NAMALWA (cell line): ENCODE measurements at regions not wholly inside any gene's neighbourhood (a gene's known extent, or its start where the extent isn't known, plus 50 kb on each side); places are given as distances from the start of the nearest gene placed in this dataset.
A peak's percentile ranks its signal among the peaks of the same experiment; 100 is the strongest.

Experiments used
- DNase-seq: peaks from one replicate; pipeline ENCODE4 v3.0.0-alpha.2; 2015; ENCODE audit warnings: low spot score

GRCh38 chr11:28684011-28684586, 575.9 kb downstream of the METTL15 start:
- DNase-seq: no peak

GRCh38 chr11:28679795-28680468, 571.7 kb downstream of the METTL15 start:
- no peak for DNase-seq

DNA sequence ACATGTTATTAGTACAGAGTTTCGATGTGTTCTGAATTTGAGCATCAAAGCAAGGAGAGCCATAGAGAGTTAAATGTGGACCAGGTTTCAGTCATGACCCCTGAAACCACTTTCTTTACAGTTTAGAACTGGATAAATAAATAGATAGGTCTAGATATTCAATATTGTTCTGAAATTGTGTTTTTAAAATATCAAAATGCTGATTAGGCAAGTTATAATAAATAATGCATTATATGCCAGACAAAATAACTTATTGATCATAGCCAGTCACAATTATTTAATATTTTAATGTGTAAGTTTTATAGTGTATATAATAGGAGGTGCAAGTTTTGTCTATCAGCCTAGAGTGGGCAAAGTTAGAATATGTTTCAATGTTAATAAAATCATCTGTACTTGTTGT, 569.5 kb downstream of the METTL15 start:
- DNase-seq: no peak

DNA sequence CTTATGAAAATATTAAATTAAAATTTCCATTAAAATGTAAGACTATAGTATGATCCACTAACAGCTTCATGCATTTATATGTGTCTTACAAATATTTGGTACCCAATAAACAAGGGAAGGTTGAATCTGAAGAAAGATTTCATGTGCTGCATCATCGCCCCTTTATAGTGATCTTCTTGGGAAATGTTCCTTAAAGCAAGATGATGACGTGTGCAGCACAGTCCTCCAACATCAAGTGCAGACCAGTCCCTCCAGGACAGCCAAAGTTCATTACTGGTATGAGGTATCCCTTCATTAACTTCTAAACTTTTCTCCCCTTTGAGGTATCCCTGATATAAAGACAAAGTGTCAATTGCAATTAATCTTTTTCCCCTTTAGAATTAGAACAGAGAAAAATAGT, 567.0 kb downstream of the METTL15 start:
- no peak for DNase-seq

- peak; percentile 35 for DNase-seq
Measured at GRCh38 chr11:28674433-28675103, 566.4 kb downstream of the METTL15 start.

DNA sequence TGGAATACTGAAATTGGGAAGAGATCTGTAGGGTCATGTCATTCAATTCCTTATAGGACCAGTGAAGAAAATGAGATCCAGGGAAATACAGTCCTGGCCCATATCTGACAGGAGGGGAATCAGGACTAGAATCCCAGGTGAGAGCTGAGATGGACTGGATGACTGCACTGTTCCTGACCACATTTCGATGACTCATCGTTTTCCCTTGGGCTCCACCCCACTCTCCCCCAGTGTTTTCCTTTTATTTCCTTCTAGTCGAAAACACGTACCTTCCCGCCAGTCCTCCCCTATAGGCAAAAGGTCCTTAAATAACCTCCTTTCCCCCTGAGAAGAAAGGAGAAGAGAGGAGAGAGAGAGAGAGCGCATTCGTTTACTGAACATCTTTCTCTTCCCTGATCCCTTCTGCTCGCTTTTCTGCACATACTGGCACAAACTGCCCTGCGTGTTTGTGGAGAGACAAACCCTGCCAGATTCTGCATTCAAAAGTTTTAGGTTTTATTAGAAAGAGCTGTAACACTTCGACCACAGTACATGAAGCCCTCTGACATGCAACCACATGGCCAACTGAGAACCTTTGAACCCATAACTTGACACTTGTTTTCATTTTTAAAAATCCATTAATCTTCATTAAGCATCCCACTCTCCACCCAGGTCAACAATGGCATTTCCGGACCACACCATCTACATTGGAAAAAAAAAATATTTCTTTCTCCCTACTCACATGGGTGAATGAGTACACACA, 565.7 kb downstream of the METTL15 start:
- DNase-seq: no peak

GRCh38 chr11:28671274-28671673, 563.1 kb downstream of the METTL15 start:
- DNase-seq: no peak

GRCh38 chr11:28666632-28667031, 558.4 kb downstream of the METTL15 start:
- no peak for DNase-seq

DNA sequence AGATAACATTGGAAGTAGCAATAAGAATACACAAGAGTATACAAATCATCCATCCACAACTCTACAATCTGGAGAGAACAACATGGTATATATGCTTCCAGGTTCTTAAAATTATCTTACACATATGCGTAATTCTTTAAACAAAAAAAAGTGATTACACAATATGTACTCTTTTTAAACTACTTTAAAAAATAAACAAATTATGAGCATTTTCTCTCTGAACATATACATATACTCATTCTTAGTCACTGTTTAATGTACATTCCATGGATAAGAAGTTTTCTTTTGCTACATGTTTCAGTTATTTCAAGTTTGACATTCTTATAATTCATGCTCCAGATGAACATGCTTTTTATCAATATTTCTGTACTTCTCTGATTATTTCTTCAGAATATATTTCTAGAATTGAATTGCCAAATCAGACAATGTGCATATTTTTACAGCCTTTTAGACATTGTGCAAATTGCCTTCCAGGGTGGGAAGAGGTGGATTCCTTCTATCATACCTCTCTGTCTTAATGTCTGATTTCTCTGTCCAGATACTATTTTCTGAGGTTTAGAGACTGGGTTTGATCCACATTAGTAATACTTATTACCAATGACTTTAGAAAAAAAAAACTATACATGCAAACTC, 551.6 kb downstream of the METTL15 start:
- no peak for DNase-seq

GRCh38 chr11:28657378-28658030, 549.3 kb downstream of the METTL15 start:
- DNase-seq: no peak

DNA sequence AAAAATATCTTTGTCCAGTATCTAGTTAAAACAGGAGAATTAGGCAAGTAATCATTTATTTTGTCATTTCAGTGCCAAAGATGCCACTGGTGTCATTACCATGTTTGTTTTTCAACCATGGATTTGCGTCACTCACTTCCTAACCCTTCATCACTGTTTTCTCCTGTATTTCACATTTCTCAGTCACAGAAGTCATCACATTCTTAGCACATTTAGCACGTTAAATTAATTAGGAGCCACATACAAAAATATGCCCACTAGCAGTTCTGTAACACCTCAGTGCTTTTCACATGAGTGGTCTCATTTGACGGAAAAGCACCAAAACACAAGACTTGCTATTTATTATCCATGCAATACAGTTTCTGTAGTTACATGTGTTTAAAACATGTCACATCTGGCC, 546.0 kb downstream of the METTL15 start:
- no peak for DNase-seq

DNA sequence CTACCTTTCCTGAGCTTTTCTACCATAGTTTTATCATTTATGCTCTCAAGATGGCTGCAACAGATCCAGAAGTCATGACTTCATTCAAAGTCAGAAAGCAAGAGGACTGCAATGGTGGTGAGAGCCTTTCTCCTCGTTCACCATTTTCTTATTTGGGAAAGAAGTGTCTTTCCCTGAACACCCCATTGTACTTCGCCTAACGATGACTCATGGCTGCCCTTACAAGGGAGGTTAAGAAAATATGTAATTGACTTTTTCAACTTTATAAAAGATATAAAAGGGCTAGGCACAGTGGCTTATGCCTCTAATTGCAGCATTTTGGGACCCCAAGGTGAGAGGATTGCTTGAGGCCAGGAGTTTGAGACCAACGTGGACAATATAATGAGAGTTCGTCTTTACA, 541.7 kb downstream of the METTL15 start:
- DNase-seq: no peak

DNA sequence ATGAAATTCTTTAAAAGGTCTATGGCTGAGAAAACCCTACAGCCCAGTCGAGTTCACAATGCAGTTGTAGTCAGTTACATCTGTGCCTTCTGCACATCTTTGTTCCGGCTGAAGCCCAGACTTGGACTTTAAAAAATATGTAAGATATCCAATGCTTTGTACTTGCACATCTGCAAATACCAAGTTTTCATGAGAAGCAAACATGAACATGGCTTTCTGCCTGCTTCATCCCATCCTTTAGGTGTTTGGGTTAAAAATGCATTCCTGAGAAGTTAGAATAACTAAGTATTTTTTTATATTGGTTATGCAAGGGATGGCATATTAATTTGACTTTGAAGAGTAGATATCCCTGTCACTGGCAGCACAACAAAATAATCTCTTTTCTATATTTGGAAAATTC, 528.4 kb downstream of the METTL15 start:
- no peak for DNase-seq

DNA sequence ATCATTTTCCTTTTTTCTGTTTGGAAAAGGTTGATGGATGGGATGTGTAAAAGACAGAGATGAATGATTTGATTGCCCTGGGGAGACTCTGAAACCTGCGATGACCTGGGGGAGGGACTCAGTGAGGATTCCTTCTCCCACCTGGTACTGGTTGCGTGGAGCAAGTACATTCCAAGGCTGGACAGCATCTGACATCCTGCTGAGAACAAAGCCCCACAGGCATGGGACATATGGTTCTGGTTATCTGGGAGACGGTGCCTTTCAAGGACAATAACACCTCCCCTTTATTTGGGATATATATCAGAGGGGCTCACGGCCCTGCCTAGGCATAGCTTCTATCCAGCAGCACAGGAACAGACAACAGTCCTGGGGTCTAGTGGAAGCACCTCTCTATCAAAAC, 527.8 kb downstream of the METTL15 start:
- no peak for DNase-seq

DNA sequence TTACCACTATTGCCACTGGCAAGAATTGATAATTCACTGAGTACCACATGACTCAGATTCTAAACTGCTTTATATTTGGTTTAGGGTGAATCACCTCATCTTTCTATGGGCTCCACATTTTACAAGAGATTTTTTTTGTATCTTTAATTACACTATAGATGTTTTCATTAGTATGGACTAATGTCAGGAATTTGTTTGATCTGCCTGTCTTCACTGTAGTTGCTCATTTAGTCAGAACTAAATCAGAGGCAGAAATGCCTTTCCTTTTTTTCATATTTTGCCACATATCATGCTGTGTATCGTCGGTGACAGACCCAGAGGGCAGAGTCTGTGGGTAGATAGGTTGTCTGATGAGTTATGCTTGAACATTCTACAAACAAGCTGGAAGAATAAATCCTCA, 524.1 kb downstream of the METTL15 start:
- DNase-seq: no peak

GRCh38 chr11:28631148-28631547, 523.0 kb downstream of the METTL15 start:
- DNase-seq: no peak

GRCh38 chr11:28629235-28629634, 521.0 kb downstream of the METTL15 start:
- DNase-seq: no peak

DNA sequence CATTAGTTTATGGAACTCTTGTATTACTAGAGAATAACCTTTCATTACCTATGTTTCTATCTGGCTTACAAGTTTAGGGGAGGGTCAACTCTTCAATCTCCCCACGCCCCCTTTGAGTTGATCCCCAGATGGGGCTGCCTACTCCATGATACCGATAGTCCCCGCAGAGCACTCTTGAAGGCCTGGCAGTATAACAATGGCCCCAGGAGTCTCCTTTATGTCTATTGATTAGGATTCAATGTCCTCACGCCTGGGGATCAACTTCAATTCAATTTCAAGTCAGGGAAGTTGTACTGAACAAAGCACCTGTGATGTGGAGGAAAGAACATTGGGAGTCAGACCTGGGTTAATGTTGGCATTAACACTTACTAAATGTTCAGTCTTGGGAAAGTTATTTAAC, 520.2 kb downstream of the METTL15 start:
- DNase-seq: no peak

- DNase-seq: no peak
Measured at GRCh38 chr11:28627690-28628255, 519.6 kb downstream of the METTL15 start.

GRCh38 chr11:28625532-28625931, 517.3 kb downstream of the METTL15 start:
- no peak for DNase-seq

DNA sequence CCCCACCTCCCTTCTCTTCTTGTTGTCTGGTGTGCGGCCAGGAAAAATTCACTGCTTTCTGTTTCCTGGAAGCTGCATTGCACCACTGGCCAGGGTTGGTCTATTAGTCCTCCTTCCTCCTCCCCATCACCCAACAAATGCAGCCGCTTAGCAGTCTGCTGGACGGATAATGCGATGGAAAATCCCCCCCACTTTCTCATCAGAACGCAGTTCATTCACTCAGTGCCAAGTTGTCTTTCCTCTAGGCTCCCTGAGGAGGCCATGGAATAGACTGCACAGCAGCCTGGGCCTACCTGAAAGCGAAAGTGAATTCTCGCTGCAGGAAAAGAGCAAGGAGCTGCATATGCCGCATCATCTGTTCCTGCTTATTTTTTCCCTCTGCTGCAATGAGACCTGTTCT, 513.6 kb downstream of the METTL15 start:
- no peak for DNase-seq
